CD4-positive, alpha-beta T cell (primary cell): ENCODE measurements at regions not wholly inside any gene's neighbourhood (a gene's known extent, or its start where the extent isn't known, plus 50 kb on each side); places are given as distances from the start of the nearest gene placed in this dataset.

Experiments used
- ATAC-seq: fragments of 200-7000 bp; cut with Tn5 transposase; one replicate; pipeline ENCODE4 v1.10.0; 2022; ENCODE audit warnings: mild to moderate bottlenecking; ENCODE audit not compliant: poor library complexity
- CTCF ChIA-PET: fragments of 350-600 bp; sonication (Branson Sonifier 250); formaldehyde crosslinking; loops from one replicate; lab custom pipeline; 2021; ENCODE audit warnings: antibody characterized with exemption, inconsistent platforms; lab: Charles Lee
- POLR2A ChIA-PET: fragments of 350-600 bp; sonication (Branson Sonifier 250); formaldehyde crosslinking; loops from one replicate; lab custom pipeline; 2021; ENCODE audit warnings: antibody characterized with exemption, inconsistent platforms; lab: Charles Lee
- DNase-seq, 14 experiments: peaks; one replicate each; pipeline ENCODE4 v3.0.0-alpha.2; 2013 to 2020; ENCODE audit warnings: mixed read lengths in 2 of 14
- H3K27ac ChIP-seq, 2 donors: one replicate each; pipeline versions ENCODE4 v1.5.1 to v1.7.0; 2013; ENCODE audit warnings: low read length in 2 of 2, low read depth in 1 of 2, mild to moderate bottlenecking in 1 of 2
- H3K27me3 ChIP-seq, 2 experiments: 1 replicate in 1 of 2; 2 replicates in 1 of 2; pipeline versions ENCODE4 v1.6.1 to v1.7.0; 2013; ENCODE audit warnings: low read length in 2 of 2, control low read depth in 1 of 2, mild to moderate bottlenecking in 1 of 2, moderate library complexity in 1 of 2; ENCODE audit not compliant: insufficient read depth in 2 of 2, control insufficient read depth in 1 of 2
- H3K36me3 ChIP-seq: one replicate; pipeline ENCODE4 v1.6.1; 2013; ENCODE audit warnings: low read length, control low read depth; ENCODE audit not compliant: insufficient read depth
- H3K4me1 ChIP-seq: one replicate; pipeline ENCODE4 v1.6.1; 2013; ENCODE audit warnings: low read length, control low read depth; ENCODE audit not compliant: insufficient read depth
- H3K4me3 ChIP-seq: one replicate; pipeline ENCODE4 v1.5.1; 2013; ENCODE audit warnings: mild to moderate bottlenecking, low read length, moderate library complexity
- H3K9me3 ChIP-seq, 2 experiments: 1 replicate in 1 of 2; 2 replicates in 1 of 2; pipeline versions ENCODE4 v1.6.1 to v1.7.0; 2013; ENCODE audit warnings: low read length in 2 of 2, mild to moderate bottlenecking in 2 of 2, control low read depth in 1 of 2, moderate library complexity in 1 of 2; ENCODE audit not compliant: control insufficient read depth in 1 of 2, insufficient read depth in 1 of 2
- H3K27ac Mint-ChIP-seq: one replicate; pipeline ENCODE4 v1.8.0; 2020; ENCODE audit warnings: mixed read lengths
- H3K27me3 Mint-ChIP-seq: one replicate; pipeline ENCODE4 v1.8.0; 2021; ENCODE audit warnings: mixed read lengths
- H3K36me3 Mint-ChIP-seq: one replicate; pipeline ENCODE4 v1.8.0; 2021; ENCODE audit warnings: low read depth, mixed read lengths
- H3K4me1 Mint-ChIP-seq: one replicate; pipeline ENCODE4 v1.8.0; 2021; ENCODE audit warnings: low read depth, mixed read lengths
- H3K4me3 Mint-ChIP-seq: one replicate; pipeline ENCODE4 v1.8.0; 2020; ENCODE audit warnings: mild to moderate bottlenecking, mixed read lengths
- H3K9me3 Mint-ChIP-seq: one replicate; pipeline ENCODE4 v1.8.0; 2020; ENCODE audit warnings: mixed read lengths
- CTCF ChIP-seq: fragments of 200-600 bp; IDR thresholded peaks from one replicate; pipeline ENCODE4 v1.8.0; 2022; ENCODE audit warnings: antibody characterized with exemption, mild to moderate bottlenecking
- intact Hi-C, 2 experiments: fragments of 100-400 bp; cut with DNase I in 1 of 2; cut with micrococcal nuclease in 1 of 2; formaldehyde crosslinking; loops; one replicate each; pipeline versions ENCODE4 v1.15.1 to v1.9.0; 2023 to 2025; cut with DNase I, micrococcal nuclease

GRCh38 chr13:86692291-86692690, 893.1 kb upstream of the SLITRK6 start:
- Histone ChIP-seq H3K4me3 (no peak overlapping the region), H3K36me3 (no peaks in the 10 kb centered on the region), H3K27ac (no peak overlapping the region), H3K9me3 (peaks cover 0 to 3% of the 10 kb centered on the region in 2 experiments), H3K4me1 (no peaks in the 10 kb centered on the region), H3K27me3 (no peaks in the 10 kb centered on the region)
- H3K36me3 Mint-ChIP-seq = no peaks in the 10 kb centered on the region
- H3K27ac Mint-ChIP-seq = no peak overlapping the region
- DNase-seq (no peak), ATAC-seq (no peak)
- intact Hi-C loops = no loop called here
- ChIA-PET CTCF (no interaction called here), POLR2A (no interaction called here)
- no peak overlapping the region for H3K4me3 Mint-ChIP-seq
- H3K27me3 Mint-ChIP-seq = no peaks in the 10 kb centered on the region
- peaks cover 7% of the 10 kb centered on the region for H3K9me3 Mint-ChIP-seq
- no peaks in the 10 kb centered on the region for H3K4me1 Mint-ChIP-seq
- no peak for TF ChIP-seq CTCF

- CTCF ChIA-PET = interaction anchor here (0.7 kb wide), 1 partner anchor 426 kb away, joined by 3 read pairs; no protein-coding TSS in a partner anchor
- H3K36me3 ChIP-seq = no peaks in the 10 kb centered on the region
- intact Hi-C loops = no loop called here
- TF ChIP-seq CTCF = no peak
- no peak for ATAC-seq
- H3K27me3 ChIP-seq = no peaks in the 10 kb centered on the region
- Mint-ChIP-seq H3K4me3 (no peak overlapping the region), H3K9me3 (peaks cover 14% of the 10 kb centered on the region), H3K4me1 (no peaks in the 10 kb centered on the region), H3K27ac (no peak overlapping the region), H3K36me3 (no peaks in the 10 kb centered on the region), H3K27me3 (no peaks in the 10 kb centered on the region)
- no peaks in the 10 kb centered on the region for H3K9me3 ChIP-seq
- POLR2A ChIA-PET = no interaction called here
- no peaks in the 10 kb centered on the region for H3K4me1 ChIP-seq
- no peak overlapping the region for H3K27ac ChIP-seq
- no peak for DNase-seq
- H3K4me3 ChIP-seq = no peak overlapping the region
Measured at GRCh38 chr13:86710013-86710412, 910.8 kb upstream of the SLITRK6 start.

GRCh38 chr13:86710896-86711295, 911.7 kb upstream of the SLITRK6 start:
- Histone ChIP-seq H3K27me3 (no peaks in the 10 kb centered on the region), H3K36me3 (no peaks in the 10 kb centered on the region), H3K4me3 (no peak overlapping the region), H3K27ac (no peak overlapping the region), H3K4me1 (no peaks in the 10 kb centered on the region), H3K9me3 (no peaks in the 10 kb centered on the region)
- ATAC-seq = no peak
- Mint-ChIP-seq H3K27ac (no peak overlapping the region), H3K9me3 (peaks cover 12% of the 10 kb centered on the region), H3K36me3 (no peaks in the 10 kb centered on the region), H3K27me3 (no peaks in the 10 kb centered on the region), H3K4me3 (no peak overlapping the region), H3K4me1 (no peaks in the 10 kb centered on the region)
- DNase-seq = no peak
- intact Hi-C loops = no loop called here
- POLR2A ChIA-PET = no interaction called here
- no peak for TF ChIP-seq CTCF
- CTCF ChIA-PET = no interaction called here
